Progenitor cell of endocrine pancreas (in vitro differentiated cells): ENCODE measurements at regions not wholly inside any gene's neighbourhood (a gene's known extent, or its start where the extent isn't known, plus 50 kb on each side); places are given as distances from the start of the nearest gene placed in this dataset.

Experiments used
- DNase-seq: peaks from one replicate; pipeline ENCODE4 v3.0.0; 2021; ENCODE audit warnings: low spot score; ENCODE audit not compliant: unreplicated experiment
- H3K27ac Mint-ChIP-seq: 2 replicates; pipeline ENCODE4 v1.8.0; 2021; ENCODE audit warnings: mild to moderate bottlenecking, moderate library complexity, mixed read lengths
- H3K27me3 Mint-ChIP-seq: 2 replicates; pipeline ENCODE4 v1.8.0; 2021; ENCODE audit warnings: mixed read lengths
- H3K36me3 Mint-ChIP-seq: 2 replicates; pipeline ENCODE4 v1.8.0; 2022; ENCODE audit warnings: mixed read lengths; ENCODE audit not compliant: insufficient read depth
- H3K4me1 Mint-ChIP-seq: 2 replicates; pipeline ENCODE4 v1.8.0; 2021; ENCODE audit warnings: low read depth, mixed read lengths
- H3K4me3 Mint-ChIP-seq: 2 replicates; pipeline ENCODE4 v1.8.0; 2021; ENCODE audit warnings: low read depth, mild to moderate bottlenecking, moderate library complexity, mixed read lengths
- H3K9me3 Mint-ChIP-seq: 2 replicates; pipeline ENCODE4 v1.8.0; 2021; ENCODE audit warnings: low read depth, mixed read lengths
- CTCF ChIP-seq: fragments of 200-600 bp; sonication (generic); IDR thresholded peaks from one replicate; pipeline ENCODE4 v1.5.0; 2021; ENCODE audit warnings: antibody characterized with exemption, mild to moderate bottlenecking; ENCODE audit not compliant: unreplicated experiment

- Mint-ChIP-seq H3K9me3 (peaks cover 3% of the 10 kb centered on the region), H3K36me3 (no peaks in the 10 kb centered on the region), H3K27ac (no peak overlapping the region)
Measured at GRCh38 chr16:60582528-60582927, 1453.7 kb downstream of the CDH8 start.

GRCh38 chr16:60566901-60567300, 1469.3 kb downstream of the CDH8 start:
- no peaks in the 10 kb centered on the region for H3K27me3 Mint-ChIP-seq
- no peak for DNase-seq
- H3K4me1 Mint-ChIP-seq, result no peaks in the 10 kb centered on the region

More at GRCh38 chr16:60582528-60582927, 1453.7 kb downstream of the CDH8 start:
- no peak for DNase-seq
- no peak overlapping the region for H3K4me3 Mint-ChIP-seq
- no peaks in the 10 kb centered on the region for H3K4me1 Mint-ChIP-seq
- no peak for TF ChIP-seq CTCF
- H3K27me3 Mint-ChIP-seq, result no peaks in the 10 kb centered on the region

GRCh38 chr16:60564588-60564987, 1471.7 kb downstream of the CDH8 start:
- Mint-ChIP-seq H3K9me3 (peaks cover 7% of the 10 kb centered on the region), H3K4me3 (no peak overlapping the region), H3K4me1 (no peaks in the 10 kb centered on the region), H3K27me3 (no peaks in the 10 kb centered on the region), H3K36me3 (no peaks in the 10 kb centered on the region), H3K27ac (no peak overlapping the region)
- no peak for TF ChIP-seq CTCF
- DNase-seq, result no peak

More at GRCh38 chr16:60566901-60567300, 1469.3 kb downstream of the CDH8 start:
- H3K27ac Mint-ChIP-seq, result no peak overlapping the region
- TF ChIP-seq CTCF, result no peak
- H3K4me3 Mint-ChIP-seq, result no peak overlapping the region
- no peaks in the 10 kb centered on the region for H3K36me3 Mint-ChIP-seq
- peaks cover 7% of the 10 kb centered on the region for H3K9me3 Mint-ChIP-seq

GRCh38 chr16:60563166-60563565, 1473.1 kb downstream of the CDH8 start:
- H3K27ac Mint-ChIP-seq, result no peak overlapping the region
- H3K9me3 Mint-ChIP-seq, result peaks cover 4% of the 10 kb centered on the region
- no peaks in the 10 kb centered on the region for H3K36me3 Mint-ChIP-seq
- TF ChIP-seq CTCF, result no peak
- H3K27me3 Mint-ChIP-seq, result no peaks in the 10 kb centered on the region
- no peak overlapping the region for H3K4me3 Mint-ChIP-seq
- no peak for DNase-seq
- H3K4me1 Mint-ChIP-seq, result no peaks in the 10 kb centered on the region

- Mint-ChIP-seq H3K9me3 (no peaks in the 10 kb centered on the region), H3K27ac (no peak overlapping the region), H3K4me1 (no peaks in the 10 kb centered on the region), H3K27me3 (no peaks in the 10 kb centered on the region), H3K4me3 (no peak overlapping the region), H3K36me3 (no peaks in the 10 kb centered on the region)
- TF ChIP-seq CTCF, result no peak
- no peak for DNase-seq
Measured at GRCh38 chr16:60558936-60559335, 1477.3 kb downstream of the CDH8 start.
